HEK293 (cell line): ENCODE measurements at regions not wholly inside any gene's neighbourhood (a gene's known extent, or its start where the extent isn't known, plus 50 kb on each side); places are given as distances from the start of the nearest gene placed in this dataset.

Experiments
- CTCF ChIA-PET: fragments of 350-600 bp; formaldehyde crosslinking; extraction: SDS; loops from one replicate; lab custom pipeline; 2021; ENCODE audit warnings: antibody characterized with exemption; lab: Yijun Ruan, JAX
- POLR2A ChIA-PET: fragments of 300-600 bp; formaldehyde crosslinking; extraction: SDS; loops from one replicate; lab custom pipeline; 2020; ENCODE audit warnings: antibody characterized with exemption, inconsistent platforms; lab: Yijun Ruan, JAX
- H3K27ac ChIP-seq: fragments of 200-500 bp; sonication (Bioruptor generic); 2 replicates; pipeline ENCODE4 v1.5.1; 2014; ENCODE audit warnings: low read depth, low read length, control low read depth, inconsistent platforms; ENCODE audit errors: extremely low read depth
- H3K36me3 ChIP-seq, 2 experiments: fragments of 200-500 bp in 1 of 2; sonication (Bioruptor generic) in 1 of 2; 1 replicate in 1 of 2; 2 replicates in 1 of 2; pipeline ENCODE4 v1.5.1; 2014 to 2017; ENCODE audit warnings: inconsistent platforms in 2 of 2, low read length in 2 of 2; ENCODE audit not compliant: control insufficient read depth in 2 of 2, insufficient read depth in 1 of 2
- H3K4me1 ChIP-seq: fragments of 200-500 bp; sonication (Bioruptor generic); 2 replicates; pipeline ENCODE4 v1.5.1; 2014; ENCODE audit warnings: mild to moderate bottlenecking, low read length, inconsistent platforms; ENCODE audit not compliant: control insufficient read depth, insufficient read depth
- H3K4me3 ChIP-seq: 2 replicates; pipeline ENCODE4 v1.5.1; 2011; ENCODE audit warnings: low read depth, mild to moderate bottlenecking, control low read depth, low read length, moderate library complexity
- H3K9me3 ChIP-seq: fragments of 200-500 bp; sonication (Bioruptor generic); 2 replicates; pipeline ENCODE4 v1.5.1; 2014; ENCODE audit warnings: low read depth, low read length, inconsistent platforms; ENCODE audit not compliant: control insufficient read depth, insufficient read depth
- GLIS2 ChIP-seq: fragments of 450-650 bp; formaldehyde crosslinking; IDR thresholded peaks from 2 replicates; pipeline ENCODE4 v1.5.1; 2016; ENCODE audit warnings: missing biosample characterization, missing genetic modification characterization
- KLF9 ChIP-seq: fragments of 450-650 bp; formaldehyde crosslinking; IDR thresholded peaks from 2 replicates; pipeline ENCODE4 v1.5.1; 2016; ENCODE audit warnings: missing biosample characterization, missing genetic modification characterization, low read depth
- RBAK ChIP-seq: fragments of 450-650 bp; formaldehyde crosslinking; IDR thresholded peaks from 2 replicates; pipeline ENCODE4 v1.5.1; 2016; ENCODE audit warnings: missing biosample characterization, missing genetic modification characterization
- ZBTB1 ChIP-seq: fragments of 450-650 bp; formaldehyde crosslinking; IDR thresholded peaks from 2 replicates; pipeline ENCODE4 v1.5.1; 2016; ENCODE audit warnings: missing biosample characterization, missing genetic modification characterization
- ZBTB26 ChIP-seq: fragments of 450-650 bp; formaldehyde crosslinking; optimal IDR thresholded peaks from 2 replicates; pipeline ENCODE3; 2016; ENCODE audit warnings: missing biosample characterization, mild to moderate bottlenecking, missing genetic modification characterization
- ZBTB8A ChIP-seq: fragments of 450-650 bp; formaldehyde crosslinking; IDR thresholded peaks from 2 replicates; pipeline ENCODE4 v1.5.1; 2016; ENCODE audit warnings: missing biosample characterization, missing genetic modification characterization
- ZFHX2 ChIP-seq: fragments of 450-650 bp; formaldehyde crosslinking; conservative IDR thresholded peaks from 2 replicates; pipeline ENCODE4 v1.5.1; 2016; ENCODE audit warnings: missing biosample characterization, missing genetic modification characterization
- ZFP41 ChIP-seq: fragments of 450-650 bp; formaldehyde crosslinking; IDR thresholded peaks from 2 replicates; pipeline ENCODE4 v1.5.1; 2016; ENCODE audit warnings: missing biosample characterization, missing genetic modification characterization, borderline replicate concordance
- ZNF157 ChIP-seq: fragments of 450-650 bp; formaldehyde crosslinking; IDR thresholded peaks from 2 replicates; pipeline ENCODE4 v1.5.1; 2016; ENCODE audit warnings: missing biosample characterization, missing genetic modification characterization
- ZNF175 ChIP-seq: fragments of 450-650 bp; formaldehyde crosslinking; IDR thresholded peaks from 2 replicates; pipeline ENCODE4 v1.5.1; 2016; ENCODE audit warnings: missing biosample characterization, missing genetic modification characterization
- ZNF184 ChIP-seq: fragments of 450-650 bp; IDR thresholded peaks from 2 replicates; pipeline ENCODE4 v1.5.1; 2018; ENCODE audit warnings: missing biosample characterization, mild to moderate bottlenecking, missing genetic modification characterization
- ZNF366 ChIP-seq: fragments of 450-650 bp; formaldehyde crosslinking; conservative IDR thresholded peaks from 2 replicates; pipeline ENCODE4 v1.5.1; 2016; ENCODE audit warnings: missing biosample characterization, missing genetic modification characterization
- ZNF394 ChIP-seq: fragments of 450-650 bp; formaldehyde crosslinking; IDR thresholded peaks from 2 replicates; pipeline ENCODE4 v1.5.1; 2016; ENCODE audit warnings: missing biosample characterization, missing genetic modification characterization, mild to moderate bottlenecking, moderate library complexity, borderline replicate concordance
- ZNF398 ChIP-seq: fragments of 450-650 bp; formaldehyde crosslinking; IDR thresholded peaks from 2 replicates; pipeline ENCODE4 v1.5.1; 2017; ENCODE audit warnings: missing biosample characterization, missing genetic modification characterization
- ZNF501 ChIP-seq: fragments of 450-650 bp; formaldehyde crosslinking; IDR thresholded peaks from 2 replicates; pipeline ENCODE4 v1.5.1; 2016; ENCODE audit warnings: missing biosample characterization, missing genetic modification characterization
- ZNF513 ChIP-seq: fragments of 450-650 bp; IDR thresholded peaks from 2 replicates; pipeline ENCODE4 v1.5.1; 2018; ENCODE audit warnings: missing biosample characterization, missing genetic modification characterization
- ZNF596 ChIP-seq: fragments of 450-650 bp; IDR thresholded peaks from 2 replicates; pipeline ENCODE4 v1.5.0; 2018; ENCODE audit warnings: missing biosample characterization, mild to moderate bottlenecking, missing genetic modification characterization, moderate library complexity
- ZNF791 ChIP-seq: fragments of 450-650 bp; formaldehyde crosslinking; IDR thresholded peaks from 2 replicates; pipeline ENCODE4 v1.5.1; 2016; ENCODE audit warnings: missing biosample characterization, missing genetic modification characterization
- ZNF830 ChIP-seq: fragments of 450-650 bp; IDR thresholded peaks from 2 replicates; pipeline ENCODE4 v1.5.0; 2018; ENCODE audit warnings: missing biosample characterization, missing genetic modification characterization, low read depth, mild to moderate bottlenecking, moderate library complexity
- TF ChIP-seq, protein P1 (sequence below): fragments of 450-650 bp; formaldehyde crosslinking; IDR thresholded peaks from 2 replicates; pipeline ENCODE4 v1.5.1; 2016; ENCODE audit warnings: missing biosample characterization, missing genetic modification characterization
- TF ChIP-seq, protein P2 (sequence below): fragments of 450-650 bp; formaldehyde crosslinking; IDR thresholded peaks from 2 replicates; pipeline ENCODE4 v1.5.1; 2017; ENCODE audit warnings: missing biosample characterization, mild to moderate bottlenecking, missing genetic modification characterization, moderate library complexity

DNA sequence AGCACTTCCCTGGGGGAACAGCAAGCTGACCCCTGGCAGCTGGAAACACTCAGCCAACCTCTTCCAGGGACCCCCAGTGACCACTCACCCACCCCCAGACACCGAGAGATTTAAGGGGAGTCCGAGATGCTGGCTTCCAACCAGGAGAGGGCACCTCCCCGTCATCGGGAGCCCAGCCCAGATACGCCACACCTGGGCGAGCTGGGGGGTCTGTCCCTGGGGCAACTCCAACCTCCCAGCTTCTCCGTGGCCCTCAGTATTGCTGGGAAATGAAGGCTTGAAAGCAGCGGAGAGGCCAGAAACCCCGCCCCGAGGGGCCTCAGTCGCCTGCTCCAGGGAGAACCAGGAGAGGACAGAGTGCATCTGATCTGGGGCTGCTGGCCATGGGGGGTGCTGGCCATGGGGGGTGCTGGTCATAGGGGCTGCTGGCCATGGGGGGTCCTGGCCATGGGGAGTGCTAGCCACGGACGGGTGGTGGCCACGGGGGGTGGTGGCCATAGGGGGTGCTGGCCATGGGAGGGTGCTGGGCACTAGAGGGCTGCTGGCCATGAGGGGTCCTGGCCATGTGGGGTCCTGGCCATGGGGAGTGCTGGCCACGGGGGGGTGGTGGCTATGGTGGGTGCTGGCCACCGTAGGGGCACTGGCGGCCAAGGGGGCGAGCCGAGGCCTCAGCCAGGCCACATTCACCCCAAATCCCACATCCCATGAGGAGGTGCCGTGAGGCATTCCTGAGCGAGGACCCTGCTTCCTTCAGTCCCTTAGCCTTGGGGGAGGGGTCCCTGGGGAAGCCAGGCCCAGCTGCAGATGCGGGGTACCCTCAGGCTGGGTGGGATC lies 61.5 kb upstream of the TTC34 start:
- Histone ChIP-seq H3K4me1 (no peaks in the 10 kb centered on the region), H3K36me3 (no peaks in the 10 kb centered on the region), H3K9me3 (no peaks in the 10 kb centered on the region), H3K4me3 (no peak overlapping the region), H3K27ac (no peak overlapping the region)
- ChIA-PET POLR2A (no interaction called here), CTCF (no interaction called here)
- no peak for TF ChIP-seq ZNF501 (tag by site-specific recombination)
- TF ChIP-seq ZNF830, result no peak
- no peak for TF ChIP-seq ZNF394 (tag by site-specific recombination)
- peak; percentile 55; the same call in 1 of the 2 replicates for TF ChIP-seq GLIS2
- TF ChIP-seq, protein P1, sequence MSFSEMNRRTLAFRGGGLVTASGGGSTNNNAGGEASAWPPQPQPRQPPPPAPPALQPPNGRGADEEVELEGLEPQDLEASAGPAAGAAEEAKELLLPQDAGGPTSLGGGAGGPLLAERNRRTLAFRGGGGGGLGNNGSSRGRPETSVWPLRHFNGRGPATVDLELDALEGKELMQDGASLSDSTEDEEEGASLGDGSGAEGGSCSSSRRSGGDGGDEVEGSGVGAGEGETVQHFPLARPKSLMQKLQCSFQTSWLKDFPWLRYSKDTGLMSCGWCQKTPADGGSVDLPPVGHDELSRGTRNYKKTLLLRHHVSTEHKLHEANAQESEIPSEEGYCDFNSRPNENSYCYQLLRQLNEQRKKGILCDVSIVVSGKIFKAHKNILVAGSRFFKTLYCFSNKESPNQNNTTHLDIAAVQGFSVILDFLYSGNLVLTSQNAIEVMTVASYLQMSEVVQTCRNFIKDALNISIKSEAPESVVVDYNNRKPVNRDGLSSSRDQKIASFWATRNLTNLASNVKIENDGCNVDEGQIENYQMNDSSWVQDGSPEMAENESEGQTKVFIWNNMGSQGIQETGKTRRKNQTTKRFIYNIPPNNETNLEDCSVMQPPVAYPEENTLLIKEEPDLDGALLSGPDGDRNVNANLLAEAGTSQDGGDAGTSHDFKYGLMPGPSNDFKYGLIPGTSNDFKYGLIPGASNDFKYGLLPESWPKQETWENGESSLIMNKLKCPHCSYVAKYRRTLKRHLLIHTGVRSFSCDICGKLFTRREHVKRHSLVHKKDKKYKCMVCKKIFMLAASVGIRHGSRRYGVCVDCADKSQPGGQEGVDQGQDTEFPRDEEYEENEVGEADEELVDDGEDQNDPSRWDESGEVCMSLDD, result no peak
- no peak for TF ChIP-seq ZNF398 (tag by site-specific recombination)
- TF ChIP-seq ZFHX2 (tag by site-specific recombination), result no peak
- no peak for TF ChIP-seq ZBTB1 (tag by site-specific recombination)

- POLR2A ChIA-PET, result no interaction called here
- H3K9me3 ChIP-seq, result no peaks in the 10 kb centered on the region
- CTCF ChIA-PET, result no interaction called here
- no peak overlapping the region for H3K27ac ChIP-seq
- no peak overlapping the region for H3K4me3 ChIP-seq
- no peaks in the 10 kb centered on the region for H3K36me3 ChIP-seq
- H3K4me1 ChIP-seq, result no peaks in the 10 kb centered on the region
- TF ChIP-seq KLF9 (tag by site-specific recombination) (no peak), ZFP41 (no peak), GLIS2 (no peak), ZNF596 (tag by site-specific recombination) (no peak), ZNF157 (no peak), ZNF366 (tag by site-specific recombination) (no peak), ZNF175 (tag by site-specific recombination) (no peak), ZNF184 (tag by site-specific recombination) (no peak), ZBTB26 (tag by site-specific recombination) (no peak), ZNF513 (no peak), ZNF791 (no peak), RBAK (tag by site-specific recombination) (no peak), ZBTB8A (tag by site-specific recombination) (no peak)
- TF ChIP-seq, protein P1, result no peak
- TF ChIP-seq, protein P2, sequence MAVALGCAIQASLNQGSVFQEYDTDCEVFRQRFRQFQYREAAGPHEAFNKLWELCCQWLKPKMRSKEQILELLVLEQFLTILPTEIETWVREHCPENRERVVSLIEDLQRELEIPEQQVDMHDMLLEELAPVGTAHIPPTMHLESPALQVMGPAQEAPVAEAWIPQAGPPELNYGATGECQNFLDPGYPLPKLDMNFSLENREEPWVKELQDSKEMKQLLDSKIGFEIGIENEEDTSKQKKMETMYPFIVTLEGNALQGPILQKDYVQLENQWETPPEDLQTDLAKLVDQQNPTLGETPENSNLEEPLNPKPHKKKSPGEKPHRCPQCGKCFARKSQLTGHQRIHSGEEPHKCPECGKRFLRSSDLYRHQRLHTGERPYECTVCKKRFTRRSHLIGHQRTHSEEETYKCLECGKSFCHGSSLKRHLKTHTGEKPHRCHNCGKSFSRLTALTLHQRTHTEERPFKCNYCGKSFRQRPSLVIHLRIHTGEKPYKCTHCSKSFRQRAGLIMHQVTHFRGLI (tag by site-specific recombination), result no peak
Observed at GRCh38 chr1:2863648-2863963, 62.1 kb upstream of the TTC34 start.
